Endothelial cell of umbilical vein (primary cell): ENCODE measurements at regions not wholly inside any gene's neighbourhood (a gene's known extent, or its start where the extent isn't known, plus 50 kb on each side); places are given as distances from the start of the nearest gene placed in this dataset.

Experiments
- BruUV-seq: library from RNA; stranded (reverse); fragments of 400-500 nt; replicated peaks from 2 replicates; lab custom pipeline; 2021; lab: Mats Ljungman, UMichigan
- CTCF ChIA-PET: fragments of 300-600, 350-600 bp; sonication (Branson Sonifier 250); formaldehyde crosslinking; loops from one replicate; lab custom pipeline; 2021; ENCODE audit warnings: antibody characterized with exemption, inconsistent platforms; lab: Charles Lee
- POLR2A ChIA-PET: fragments of 300-600, 350-600 bp; sonication (Branson Sonifier 250); formaldehyde crosslinking; loops from one replicate; lab custom pipeline; 2021; ENCODE audit warnings: antibody characterized with exemption, inconsistent platforms; lab: Charles Lee
- DNase-seq: peaks from one replicate; pipeline ENCODE4 v3.0.0-alpha.2; 2011; ENCODE audit warnings: low read depth, low spot score
- FAIRE-seq: peaks from 2 replicates; lab custom pipeline; 2011; peaks lifted over from hg19 to GRCh38; lab: Jason Lieb, UNC
- H2AFZ ChIP-seq: 2 replicates; pipeline ENCODE4 v1.6.0; 2012; ENCODE audit warnings: low read depth, low read length, control low read depth, inconsistent platforms
- H3K27ac ChIP-seq: 2 replicates; pipeline ENCODE4 v1.5.1; 2011; ENCODE audit warnings: low read depth, mild to moderate bottlenecking, control low read depth, low read length, moderate library complexity; ENCODE audit not compliant: insufficient read depth
- H3K27me3 ChIP-seq, 2 experiments: 2 replicates each; pipeline versions ENCODE4 v1.6.0 to v1.6.1; 2011; ENCODE audit warnings: low read length in 2 of 2, mixed read lengths in 1 of 2; ENCODE audit not compliant: control insufficient read depth in 2 of 2, insufficient read depth in 2 of 2
- H3K36me3 ChIP-seq, 2 experiments: 2 replicates in 1 of 2; 3 replicates in 1 of 2; pipeline ENCODE4 v1.5.1; 2011; ENCODE audit warnings: low read length in 2 of 2, mild to moderate bottlenecking in 1 of 2, moderate library complexity in 1 of 2; ENCODE audit not compliant: control insufficient read depth in 2 of 2, insufficient read depth in 2 of 2; ENCODE audit errors: extremely low read depth in 1 of 2
- H3K4me1 ChIP-seq: 3 replicates; pipeline ENCODE4 v1.5.1; 2011; ENCODE audit warnings: mild to moderate bottlenecking, low read length; ENCODE audit not compliant: control insufficient read depth, insufficient read depth; ENCODE audit errors: extremely low read depth
- H3K4me2 ChIP-seq: 2 replicates; pipeline ENCODE4 v1.6.1; 2011; ENCODE audit warnings: low read length, control low read depth, mixed read lengths; ENCODE audit not compliant: insufficient read depth
- H3K4me3 ChIP-seq, 3 experiments: fragments of 200-600 bp in 1 of 3; sonication (generic), shearing (Covaris generic) in 1 of 3; replicated peaks in 1 of 3; 2 replicates each; pipeline ENCODE4 v1.5.1; 2011 to 2016; ENCODE audit warnings: control low read depth in 3 of 3, low read length in 3 of 3, mild to moderate bottlenecking in 2 of 3, inconsistent platforms in 1 of 3, low read depth in 1 of 3, moderate library complexity in 1 of 3; ENCODE audit not compliant: insufficient read depth in 1 of 3
- H3K79me2 ChIP-seq: 2 replicates; pipeline ENCODE4 v1.6.0; 2012; ENCODE audit warnings: low read length, inconsistent platforms; ENCODE audit not compliant: control insufficient read depth, insufficient read depth
- H3K9ac ChIP-seq: replicated peaks from 2 replicates; pipeline ENCODE3; 2011; ENCODE audit warnings: low read length, control low read depth; ENCODE audit not compliant: insufficient read depth; ENCODE audit errors: extremely low read depth
- H3K9me1 ChIP-seq: replicated peaks from 3 replicates; pipeline ENCODE4 v1.6.0; 2011; ENCODE audit warnings: mild to moderate bottlenecking, low read length; ENCODE audit not compliant: control insufficient read depth, insufficient read depth; ENCODE audit errors: extremely low read depth
- H3K9me3 ChIP-seq: replicated peaks from 2 replicates; pipeline ENCODE4 v1.5.1; 2012; ENCODE audit warnings: low read length, inconsistent platforms; ENCODE audit not compliant: control insufficient read depth, insufficient read depth
- H4K20me1 ChIP-seq: replicated peaks from 2 replicates; pipeline ENCODE3; 2011; ENCODE audit warnings: mild to moderate bottlenecking, low read length; ENCODE audit not compliant: control insufficient read depth, insufficient read depth; ENCODE audit errors: extremely low read depth
- CTCF ChIP-seq, 2 donors: IDR thresholded peaks; 1 replicate in 1 of 2; 2 replicates in 1 of 2; pipeline ENCODE4 v1.5.1; 2011; ENCODE audit warnings: low read length in 2 of 2, mild to moderate bottlenecking in 2 of 2, moderate library complexity in 2 of 2, control low read depth in 1 of 2, inconsistent platforms in 1 of 2, low read depth in 1 of 2; ENCODE audit not compliant: insufficient read depth in 1 of 2; ENCODE audit errors: extremely low read depth in 1 of 2
- EZH2 ChIP-seq: IDR thresholded peaks from 2 replicates; pipeline ENCODE4 v1.6.1; 2012; ENCODE audit warnings: borderline replicate concordance, low read depth, mild to moderate bottlenecking, moderate library complexity, low read length, inconsistent platforms; ENCODE audit not compliant: severe bottlenecking
- FOS ChIP-seq: IDR thresholded peaks from 2 replicates; pipeline ENCODE4 v1.6.1; 2011; ENCODE audit warnings: mild to moderate bottlenecking, low read length, moderate library complexity, borderline replicate concordance; ENCODE audit not compliant: insufficient read depth
- GATA2 ChIP-seq: IDR thresholded peaks from 2 replicates; pipeline ENCODE4 v1.7.0; 2011; ENCODE audit warnings: low read depth, mild to moderate bottlenecking, moderate library complexity, mixed read lengths, low read length; ENCODE audit not compliant: insufficient read length, insufficient read depth
- JUN ChIP-seq: IDR thresholded peaks from 2 replicates; pipeline ENCODE4 v1.6.1; 2011; ENCODE audit warnings: borderline replicate concordance, low read depth; ENCODE audit not compliant: insufficient read length, insufficient read depth
- MAX ChIP-seq: IDR thresholded peaks from 2 replicates; pipeline ENCODE4 v1.6.1; 2011; ENCODE audit not compliant: insufficient read depth, insufficient read length
- MYC ChIP-seq: IDR thresholded peaks from one replicate; pipeline ENCODE4 v1.6.1; 2011; ENCODE audit warnings: mild to moderate bottlenecking, low read depth, low read length
- POLR2A ChIP-seq: IDR thresholded peaks from 2 replicates; pipeline ENCODE4 v1.6.1; 2012; ENCODE audit warnings: low read depth, mild to moderate bottlenecking, control low read depth, low read length
- POLR2AphosphoS5 ChIP-seq: IDR thresholded peaks from 2 replicates; pipeline ENCODE4 v1.6.1; 2012; ENCODE audit warnings: low read depth, mild to moderate bottlenecking, control low read depth, low read length, moderate library complexity; ENCODE audit not compliant: insufficient read depth
- dilution Hi-C: fragments of 300-500 bp; cut with MboI; formaldehyde crosslinking; loops from one replicate; pipeline ENCODE4 v1.15.0; 2019; ENCODE audit warnings: low sequenced_read_pairs; ENCODE audit not compliant: extremely low pct_ligation_motif_present
- intact Hi-C: fragments of 100-400 bp; cut with micrococcal nuclease; formaldehyde crosslinking; loops from one replicate; pipeline ENCODE4 v1.10.0; 2022

GRCh38 chr13:44101347-44102083 is 221.8 kb downstream of the LACC1 start:
- CTCF ChIA-PET = interaction anchor here (1.0 kb wide), 1 partner anchor 43 kb away, joined by 3 read pairs; no protein-coding TSS in a partner anchor
- Histone ChIP-seq H3K9ac (no peak overlapping the region), H3K36me3 (no peaks in the 10 kb centered on the region), H3K4me1 (no peaks in the 10 kb centered on the region), H3K9me3 (no peaks in the 10 kb centered on the region), H4K20me1 (no peaks in the 10 kb centered on the region), H2AFZ (no peak overlapping the region), H3K9me1 (no peaks in the 10 kb centered on the region), H3K4me3 (no peak overlapping the region), H3K4me2 (no peak overlapping the region), H3K27me3 (peaks cover 7 to 11% of the 10 kb centered on the region in 2 experiments), H3K79me2 (no peaks in the 10 kb centered on the region), H3K27ac (no peak overlapping the region)
- no peak for FAIRE-seq
- BruUV-seq = no TSS peak
- intact Hi-C loops = no loop called here
- dilution Hi-C loops = no loop called here
- no peak for DNase-seq
- TF ChIP-seq CTCF (IDR thresholded peaks at IDR 0.05; ENCODE audit: extremely low read depth in 1 of 2, insufficient read depth in 1 of 2, low read depth in 1 of 2, low read length in 2 of 2) = no peak
- TF ChIP-seq POLR2A = no peak
- TF ChIP-seq EZH2 = no peak
- no peak for TF ChIP-seq MAX
- no peak for TF ChIP-seq JUN
- TF ChIP-seq GATA2 = no peak
- TF ChIP-seq MYC = no peak
- TF ChIP-seq FOS = no peak
- no peak for TF ChIP-seq POLR2AphosphoS5
- POLR2A ChIA-PET = no interaction called here
